HG03097 (cell line): ENCODE measurements at regions not wholly inside any gene's neighbourhood (a gene's known extent, or its start where the extent isn't known, plus 50 kb on each side); places are given as distances from the start of the nearest gene placed in this dataset.
"Not testable (repeated sequence)": the region's sequence is repeated elsewhere in the genome, so short reads cannot be mapped to it uniquely, and the experiment has no call there.

Experiments used
- ATAC-seq: cut with Tn5 transposase; IDR thresholded peaks from one replicate; pipeline ENCODE4 v1.9.1; 2021; ENCODE audit not compliant: unreplicated experiment, low FRiP score

- no peak for ATAC-seq
These were observed 786.2 kb downstream of the ETS1 start for GRCh38 chr11:127800989-127801688.

- no peak for ATAC-seq
These were observed 792.0 kb downstream of the ETS1 start for GRCh38 chr11:127795326-127795725.

- ATAC-seq = no peak
These were observed 791.3 kb upstream of the KIRREL3 start for GRCh38 chr11:127791844-127792243.

- no peak for ATAC-seq
These were observed 790.0 kb upstream of the KIRREL3 start for GRCh38 chr11:127790592-127790991.

GRCh38 chr11:127789927-127790326, 789.4 kb upstream of the KIRREL3 start:
- ATAC-seq = no peak

GRCh38 chr11:127772938-127773337, 772.4 kb upstream of the KIRREL3 start:
- ATAC-seq = not testable (repeated sequence)

GRCh38 chr11:127768931-127769330, 768.4 kb upstream of the KIRREL3 start:
- not testable (repeated sequence) for ATAC-seq

- ATAC-seq = no peak
These were observed 766.2 kb upstream of the KIRREL3 start for GRCh38 chr11:127766734-127767133.

- ATAC-seq = no peak
These were observed 738.3 kb upstream of the KIRREL3 start for GRCh38 chr11:127738771-127739286.

GRCh38 chr11:127737499-127737898, 736.9 kb upstream of the KIRREL3 start:
- no peak for ATAC-seq

- no peak for ATAC-seq
These were observed 733.0 kb upstream of the KIRREL3 start for GRCh38 chr11:127733552-127733951.

- ATAC-seq = no peak
These were observed 725.8 kb upstream of the KIRREL3 start for GRCh38 chr11:127726367-127726766.

GRCh38 chr11:127723714-127724113, 723.1 kb upstream of the KIRREL3 start:
- ATAC-seq = no peak

- ATAC-seq = no peak
These were observed 712.7 kb upstream of the KIRREL3 start for GRCh38 chr11:127713226-127713625.

GRCh38 chr11:127711748-127712147, 711.2 kb upstream of the KIRREL3 start:
- no peak for ATAC-seq

GRCh38 chr11:127710831-127711230, 710.3 kb upstream of the KIRREL3 start:
- ATAC-seq = no peak

GRCh38 chr11:127709960-127710359, 709.4 kb upstream of the KIRREL3 start:
- ATAC-seq = no peak

- ATAC-seq = no peak
These were observed 693.1 kb upstream of the KIRREL3 start for GRCh38 chr11:127693686-127694085.

- ATAC-seq = no peak
These were observed 682.8 kb upstream of the KIRREL3 start for GRCh38 chr11:127683321-127683720.

GRCh38 chr11:127679816-127680545, 679.4 kb upstream of the KIRREL3 start:
- no peak for ATAC-seq

- no peak for ATAC-seq
These were observed 678.1 kb upstream of the KIRREL3 start for GRCh38 chr11:127678631-127679030.
